HG03469 (cell line): ENCODE measurements at regions not wholly inside any gene's neighbourhood (a gene's known extent, or its start where the extent isn't known, plus 50 kb on each side); places are given as distances from the start of the nearest gene placed in this dataset.
"Not testable (repeated sequence)": the region's sequence is repeated elsewhere in the genome, so short reads cannot be mapped to it uniquely, and the experiment has no call there.

Source experiments
- ATAC-seq: cut with Tn5 transposase; IDR thresholded peaks from one replicate; pipeline ENCODE4 v1.9.1; 2021; ENCODE audit warnings: mild to moderate bottlenecking, moderate library complexity, moderate number of reproducible peaks; ENCODE audit not compliant: unreplicated experiment

DNA sequence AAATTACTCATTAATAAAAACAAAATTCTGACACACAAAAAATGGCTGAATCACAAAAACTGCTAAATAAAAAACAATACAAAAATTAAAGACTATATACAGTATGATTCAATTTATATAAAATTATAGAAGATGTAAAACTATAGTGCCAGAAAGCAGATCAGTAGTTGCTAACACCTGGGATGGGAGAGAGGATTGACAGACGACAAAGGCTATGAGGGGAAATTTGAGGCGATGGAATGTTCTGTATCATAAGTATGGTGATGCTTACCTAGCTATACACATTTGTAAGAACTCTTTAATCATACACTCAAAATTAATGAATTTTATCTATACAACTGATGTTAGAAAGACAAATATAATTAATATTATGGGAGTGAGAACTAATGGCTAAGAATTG, 247.9 kb upstream of the GJE1 start:
- ATAC-seq, result no peak

DNA sequence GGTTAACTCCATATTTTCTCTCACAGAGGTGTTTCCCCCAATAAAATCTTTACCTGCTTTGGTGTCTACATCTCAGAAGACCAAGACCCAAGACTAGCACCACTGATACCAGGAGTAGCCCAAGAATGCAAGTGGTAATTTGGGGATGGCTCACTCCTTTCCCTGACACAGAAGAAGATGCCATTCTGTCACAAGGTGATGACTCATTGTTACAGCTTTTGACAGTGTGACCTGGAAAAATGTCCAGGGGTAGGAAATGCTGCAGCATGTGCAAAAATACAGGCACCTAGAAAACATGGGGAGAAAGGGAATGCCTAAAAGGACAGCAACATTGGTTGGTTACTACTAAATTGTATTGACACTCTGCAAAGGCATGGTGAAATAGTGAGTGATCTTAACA, 254.0 kb upstream of the GJE1 start:
- ATAC-seq, result no peak

DNA sequence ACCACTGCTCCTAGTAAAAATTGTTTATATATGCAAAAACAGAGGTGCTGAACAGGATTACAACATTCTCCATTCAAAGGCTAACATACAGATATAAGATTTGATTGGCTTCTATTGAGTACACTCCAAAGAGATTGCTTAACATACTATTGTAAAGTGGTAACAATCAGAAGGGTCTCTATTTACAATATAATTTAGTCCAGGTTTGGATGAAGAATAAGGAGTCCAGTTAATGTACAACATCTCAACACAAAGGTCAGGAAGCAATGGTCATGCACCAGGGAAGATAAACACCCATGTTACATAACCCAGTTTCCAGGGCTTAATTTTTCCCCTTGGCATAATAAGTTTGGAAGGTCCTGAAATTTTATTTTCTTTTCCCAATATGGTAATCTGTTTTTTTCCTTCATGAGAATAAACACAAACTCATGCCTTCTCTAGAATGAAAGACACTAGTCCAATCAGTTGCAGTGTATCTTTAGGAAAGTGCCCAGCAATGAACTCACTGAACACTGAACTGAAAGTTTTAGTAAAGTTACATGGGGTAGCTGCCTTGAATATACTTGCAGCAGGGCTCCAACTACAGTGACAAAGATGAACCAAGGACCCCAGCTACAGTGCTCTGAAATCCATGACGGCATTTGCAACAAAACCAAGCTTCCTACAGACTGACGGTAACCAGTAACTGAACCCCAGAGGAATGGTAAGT, 255.3 kb upstream of the GJE1 start:
- ATAC-seq, result no peak

DNA sequence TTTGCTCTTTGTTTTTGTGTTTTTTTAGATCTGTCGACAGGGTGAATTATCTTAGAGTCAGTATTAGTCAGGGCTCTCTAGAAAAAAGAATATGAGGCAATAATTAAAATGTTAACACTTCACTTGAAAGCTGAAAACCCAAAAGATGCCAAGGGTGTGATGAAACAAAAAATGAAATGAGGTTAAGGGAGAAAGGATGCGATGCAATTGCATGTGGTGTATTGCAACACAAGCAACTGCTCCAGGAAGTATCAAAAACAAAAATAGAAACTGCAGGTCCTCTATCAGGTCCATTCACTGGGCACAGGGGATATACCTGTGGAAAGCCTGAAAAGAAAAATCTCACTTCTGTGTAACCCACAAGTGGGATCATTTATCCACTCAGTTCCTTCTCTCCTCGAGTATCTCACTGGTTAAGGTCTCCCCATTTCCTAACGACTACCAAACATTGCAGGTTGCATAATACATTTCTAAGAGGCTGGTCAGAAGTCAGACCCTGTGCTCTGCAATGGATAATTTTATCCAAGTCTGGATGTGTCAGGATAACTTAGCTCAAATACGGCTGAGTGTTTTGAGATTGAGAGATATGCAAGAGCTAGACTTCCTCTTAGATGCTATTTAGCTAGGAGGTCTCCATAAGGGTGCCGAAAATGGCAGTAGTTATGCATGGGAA, 257.7 kb upstream of the GJE1 start:
- no peak for ATAC-seq

DNA sequence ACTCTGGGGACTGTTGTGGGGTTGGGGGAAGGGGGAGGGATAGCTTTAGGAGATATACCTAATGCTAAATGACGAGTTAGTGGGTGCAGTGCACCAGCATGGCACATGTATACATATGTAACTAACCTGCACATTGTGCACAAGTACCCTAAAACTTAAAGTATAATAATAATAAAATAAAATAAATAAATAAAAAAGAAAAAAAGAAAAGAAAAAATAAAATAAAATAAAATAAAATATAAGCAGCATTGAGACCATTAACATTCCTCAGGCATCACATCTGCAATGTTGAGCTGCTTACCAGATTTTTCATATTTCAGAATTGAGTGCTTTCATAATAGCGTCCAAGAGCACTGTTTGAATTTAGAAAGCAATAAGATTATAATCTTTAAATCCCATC, 263.2 kb upstream of the GJE1 start:
- ATAC-seq, result not testable (repeated sequence)

DNA sequence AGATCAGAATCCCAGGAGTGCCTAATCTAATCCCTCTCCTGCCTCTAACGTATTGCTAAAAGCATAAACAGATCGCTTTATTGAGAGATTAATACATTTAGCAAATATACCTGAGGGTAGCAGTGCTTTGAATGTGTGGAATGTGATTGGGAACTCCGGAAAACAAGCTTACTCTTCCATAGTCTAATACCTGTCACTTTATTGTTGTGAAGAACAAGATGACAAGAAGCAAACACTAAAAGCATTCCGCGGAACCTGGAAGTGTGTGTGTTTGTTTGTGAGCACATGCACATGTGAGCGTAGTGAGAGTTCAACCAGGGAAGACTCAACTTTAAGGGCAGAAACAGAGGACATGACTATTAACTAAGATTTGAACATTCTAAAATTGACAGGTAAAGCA, 265.0 kb upstream of the GJE1 start:
- no peak for ATAC-seq

DNA sequence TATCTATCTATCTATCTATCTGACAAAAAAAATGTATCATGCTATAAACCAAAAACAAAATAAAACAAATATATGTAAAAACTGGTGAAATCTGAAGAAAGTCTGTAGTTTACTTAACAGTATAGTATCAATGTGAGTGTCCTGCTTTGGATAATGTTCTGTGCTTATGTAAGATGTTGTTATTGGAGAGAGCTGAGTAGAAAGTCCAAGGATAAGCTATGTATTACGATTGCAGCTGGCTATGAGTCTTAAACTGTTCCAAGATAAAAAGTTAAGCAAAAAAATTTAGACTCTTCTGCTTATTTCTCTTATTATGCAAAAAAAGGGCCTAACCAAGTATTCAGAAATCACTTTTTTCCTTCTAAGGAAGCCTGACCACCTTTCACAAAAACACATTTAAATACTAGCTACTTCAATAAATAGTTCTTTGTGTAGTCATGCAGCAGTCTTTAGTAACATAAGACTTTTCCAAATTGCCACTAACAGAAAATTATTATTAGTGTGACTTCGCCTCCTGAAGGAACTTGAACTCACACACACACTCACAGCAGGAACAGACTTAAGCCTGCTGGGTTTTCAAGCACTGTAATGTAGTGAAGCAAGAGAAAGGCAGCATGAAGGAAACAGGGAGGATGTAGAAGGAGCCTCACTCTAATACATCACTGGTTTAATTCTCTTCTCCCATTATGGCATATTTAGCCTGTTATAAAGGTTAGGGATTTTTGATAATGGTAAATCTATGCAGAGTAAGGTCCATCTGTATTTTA, 265.8 kb upstream of the GJE1 start:
- ATAC-seq, result no peak

DNA sequence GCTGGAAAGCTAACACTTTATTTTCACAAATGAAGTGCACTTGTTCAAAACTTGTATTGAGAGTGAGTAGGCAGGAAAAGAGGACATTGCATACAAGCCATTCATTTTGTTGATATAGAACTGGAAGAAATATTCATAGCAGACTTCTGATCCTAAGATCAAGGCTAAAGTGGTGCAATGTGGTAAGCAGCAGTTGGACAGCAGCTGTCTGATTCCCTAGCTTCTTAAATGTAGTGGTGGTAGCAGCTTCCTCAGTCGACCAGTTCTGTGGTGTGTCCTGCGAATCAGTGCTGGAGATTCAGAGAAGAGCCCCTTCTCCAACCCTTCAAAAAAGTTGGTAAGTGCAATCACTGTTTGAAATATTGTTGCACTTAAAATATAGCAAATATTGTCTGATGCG, 281.7 kb upstream of the GJE1 start:
- ATAC-seq, result no peak

DNA sequence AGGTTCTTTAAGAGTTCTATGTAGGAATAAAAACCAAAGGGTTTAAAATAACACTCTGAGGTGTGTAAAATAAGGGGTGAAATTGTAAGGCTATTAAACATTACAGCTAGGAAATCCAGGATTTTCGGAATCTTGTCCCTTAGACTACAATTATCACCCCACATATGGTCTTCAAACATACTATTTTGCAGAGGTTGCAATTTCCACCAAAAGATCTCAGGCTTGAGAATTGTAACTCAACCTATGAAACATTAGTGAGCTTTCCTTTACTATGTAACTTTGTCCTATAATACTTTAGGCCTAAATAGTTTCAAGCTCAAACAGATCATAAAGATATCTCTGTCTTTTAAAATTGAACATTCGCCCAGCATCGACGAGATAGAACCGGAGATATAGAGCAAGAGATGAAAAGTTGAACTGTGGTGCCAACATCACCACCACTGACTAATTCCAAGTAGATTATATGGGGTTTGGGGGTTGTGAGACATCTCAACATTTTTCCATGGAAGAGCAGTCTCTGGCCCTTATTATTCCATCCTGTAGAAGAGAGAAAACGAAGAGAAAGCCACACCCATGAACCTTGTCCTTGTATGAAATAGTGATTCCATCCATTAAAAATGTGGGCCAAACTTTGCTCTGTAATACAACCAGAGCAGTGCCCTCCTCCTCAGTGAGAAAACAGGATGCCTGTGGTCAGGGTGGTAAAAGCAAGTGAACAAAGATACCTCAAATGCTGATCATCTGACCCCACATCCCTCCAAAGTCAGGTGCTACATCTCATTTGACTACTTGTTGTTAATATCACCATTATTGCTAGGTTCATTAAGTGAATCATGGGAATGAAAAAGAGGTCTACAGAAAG, 284.5 kb upstream of the GJE1 start:
- no peak for ATAC-seq

DNA sequence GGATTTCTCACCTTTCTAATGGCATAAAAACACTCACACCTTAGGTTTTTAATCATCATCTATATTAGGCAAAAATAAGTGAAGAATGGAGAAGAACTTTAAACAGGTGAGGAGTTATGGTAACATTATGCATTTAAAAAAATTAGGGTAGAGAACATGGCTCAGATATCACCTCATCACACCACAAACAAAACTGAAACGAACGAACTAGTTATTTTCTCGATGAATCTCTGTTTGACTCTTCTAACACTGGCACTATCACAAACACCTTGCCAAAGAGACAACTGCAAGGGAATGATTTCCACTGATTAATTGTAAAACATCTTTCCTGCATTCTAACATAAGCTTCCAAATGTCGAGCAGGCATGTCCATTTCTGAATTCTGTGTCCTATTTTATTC, 286.1 kb upstream of the GJE1 start:
- no peak for ATAC-seq

DNA sequence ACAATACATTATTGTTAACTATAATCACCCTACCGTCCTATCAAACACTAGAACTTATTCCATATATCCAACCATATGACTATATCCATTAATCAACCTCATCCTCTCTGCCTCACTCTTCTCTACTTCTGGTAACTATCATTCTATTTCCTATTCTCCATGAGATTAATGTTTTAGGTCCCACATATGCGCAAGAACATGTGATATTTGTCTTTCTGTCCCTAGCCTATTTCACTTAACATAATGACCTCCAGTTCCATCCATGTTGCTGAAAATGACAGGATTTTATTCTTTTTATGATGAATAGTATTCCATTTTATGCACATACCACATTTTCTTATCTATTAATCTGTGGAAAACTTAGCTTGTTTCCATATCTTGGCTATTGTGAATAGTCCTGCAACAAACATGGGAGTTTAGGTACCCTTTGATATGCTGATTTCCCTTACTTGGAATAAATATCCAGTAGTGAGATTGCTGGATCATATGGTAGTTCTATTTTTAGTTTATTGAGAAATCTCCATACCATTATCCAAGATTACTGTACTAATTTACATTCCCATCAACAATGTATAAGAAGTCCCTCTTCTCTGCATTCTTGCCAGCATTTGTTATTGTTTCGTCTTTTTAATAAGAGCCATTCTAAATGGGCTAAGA, 289.4 kb upstream of the GJE1 start:
- ATAC-seq, result no peak

DNA sequence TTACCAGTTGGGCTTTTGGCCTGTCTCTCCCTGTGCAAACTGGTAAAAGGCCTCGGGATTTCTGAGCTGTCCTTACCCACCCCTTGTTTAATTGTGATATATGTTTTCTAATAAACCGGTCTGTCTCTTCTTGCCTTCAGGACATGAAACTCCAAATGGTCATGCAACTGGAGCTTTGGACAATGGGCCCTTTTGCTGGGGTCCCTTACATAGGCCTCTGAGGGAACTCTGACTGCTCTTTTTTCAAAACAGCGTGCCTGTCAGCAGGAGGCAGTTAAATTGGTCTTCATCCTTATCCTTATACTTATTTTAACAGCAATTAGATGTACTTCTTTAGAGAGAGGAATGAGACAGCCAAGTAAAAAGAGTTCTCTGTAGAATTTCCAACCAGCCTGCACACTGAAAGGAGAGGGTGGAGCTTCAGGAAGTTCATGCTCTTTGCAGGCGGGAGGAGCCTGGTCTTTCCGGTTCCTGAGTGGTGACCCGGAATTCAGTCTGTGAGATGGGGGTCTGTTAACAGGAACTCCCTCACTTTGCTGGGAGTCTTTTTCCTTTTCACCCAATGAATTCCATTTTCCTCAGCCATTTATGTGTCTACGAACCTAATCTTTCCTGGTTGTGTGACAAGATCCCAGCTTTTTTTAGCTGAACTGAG, 299.6 kb upstream of the GJE1 start:
- no peak for ATAC-seq

DNA sequence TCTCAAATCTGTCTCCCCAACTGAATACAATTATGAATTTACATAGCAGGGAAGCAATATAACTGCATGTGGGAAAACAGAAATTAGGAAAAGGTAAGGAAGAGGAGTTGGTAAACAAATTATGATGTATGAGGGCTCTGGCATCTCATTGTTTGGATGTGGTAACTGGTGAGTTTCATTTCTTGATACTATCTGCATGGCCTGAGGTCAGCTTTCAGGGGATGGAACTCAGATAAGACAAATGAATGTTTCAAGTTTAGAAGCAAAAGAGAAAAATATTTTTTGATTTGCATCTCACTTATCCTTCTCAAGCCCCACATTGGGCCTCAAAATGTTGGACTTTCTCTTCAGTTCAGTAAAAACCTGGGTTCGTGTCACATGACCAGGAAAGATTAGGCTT, 302.2 kb upstream of the GJE1 start:
- no peak for ATAC-seq

DNA sequence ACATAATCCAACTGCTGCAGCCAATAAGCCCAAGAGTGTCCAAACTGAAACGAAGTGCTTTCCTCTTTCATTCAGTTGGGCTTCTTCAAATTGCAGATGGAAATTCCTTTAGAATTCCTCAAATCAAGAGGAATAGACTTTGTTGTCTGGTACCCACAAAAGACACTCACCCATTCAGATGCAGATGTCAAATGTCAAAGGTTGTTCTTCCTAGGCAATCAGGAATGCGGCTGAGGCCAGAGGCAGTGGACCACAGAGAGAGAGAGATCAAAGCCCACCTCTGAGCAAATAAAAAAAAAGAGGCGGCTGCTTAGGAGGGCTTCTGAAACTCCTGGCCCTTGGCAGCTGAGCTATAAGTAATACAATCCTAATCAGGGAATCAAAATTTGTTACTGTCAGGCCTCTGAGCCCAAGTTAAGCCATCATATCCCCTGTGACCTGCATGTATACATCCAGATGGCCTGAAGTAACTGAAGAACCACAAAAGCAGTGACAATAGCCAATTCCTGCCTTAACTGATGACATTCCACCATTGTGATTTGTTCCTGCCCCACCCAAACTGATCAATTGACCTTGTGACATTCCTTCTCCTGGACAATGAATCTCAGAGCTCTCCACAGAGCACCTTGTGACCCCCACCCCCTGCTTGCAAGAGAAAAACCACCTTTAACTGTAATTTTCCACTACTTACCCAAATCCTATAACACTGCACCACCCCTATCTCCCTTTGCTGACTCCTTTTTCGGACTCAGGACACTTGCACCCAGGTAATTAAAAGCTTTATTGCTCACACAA, 303.0 kb upstream of the GJE1 start:
- ATAC-seq, result no peak

DNA sequence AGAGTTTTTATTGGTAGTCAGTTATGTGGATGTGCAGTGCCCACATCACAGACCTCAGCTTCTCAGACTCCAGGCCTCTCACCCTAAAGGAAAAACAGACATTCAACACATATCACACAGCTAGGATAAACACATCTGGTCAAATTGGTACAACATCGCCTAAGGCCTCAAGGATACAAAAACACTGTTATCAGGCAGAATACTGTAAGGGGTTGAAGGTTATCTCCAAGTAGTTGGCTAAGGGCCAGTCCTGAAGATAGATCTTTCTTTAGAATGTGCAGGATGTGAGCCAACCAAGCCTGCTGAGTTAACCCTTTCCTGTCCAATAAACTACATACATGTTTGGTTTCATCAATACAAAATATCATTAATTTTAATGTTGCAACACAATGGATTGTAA, 308.4 kb upstream of the GJE1 start:
- no peak for ATAC-seq

DNA sequence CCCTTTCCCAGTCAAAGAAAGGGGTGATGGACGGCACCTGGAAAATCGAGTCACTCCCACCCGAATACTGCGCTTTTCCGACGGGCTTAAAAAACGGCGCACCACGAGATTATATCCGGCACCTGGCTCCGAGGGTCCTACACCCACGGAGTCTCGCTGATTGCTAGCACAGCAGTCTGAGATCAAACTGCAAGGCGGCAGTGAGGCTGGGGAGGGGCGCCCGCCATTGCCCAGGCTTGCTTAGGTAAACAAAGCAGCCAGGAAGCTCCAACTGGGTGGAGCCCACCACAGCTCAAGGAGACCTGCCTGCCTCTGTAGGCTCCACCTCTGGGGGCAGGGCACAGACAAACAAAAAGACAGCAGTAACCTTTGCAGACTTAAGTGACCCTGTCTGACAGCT, 317.7 kb upstream of the GJE1 start:
- not testable (repeated sequence) for ATAC-seq

DNA sequence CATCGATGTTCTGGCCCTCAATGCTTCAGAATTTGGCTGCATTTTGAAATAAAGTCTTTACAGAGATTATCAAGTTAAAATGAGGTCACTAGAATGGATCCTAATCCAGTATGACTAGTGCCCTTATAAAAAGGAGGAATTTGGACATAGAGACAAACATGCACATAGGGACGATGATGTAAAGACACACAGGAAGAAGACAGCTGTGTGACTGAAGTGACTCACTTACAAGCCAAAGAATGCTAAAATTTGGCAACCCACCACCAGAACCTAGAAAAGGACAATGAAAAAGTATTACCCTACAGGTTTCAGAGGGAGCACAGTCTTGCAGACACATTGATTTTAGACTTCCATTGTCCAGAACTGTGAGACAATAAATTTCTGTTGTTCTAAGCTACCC, 322.8 kb upstream of the GJE1 start:
- no peak for ATAC-seq

DNA sequence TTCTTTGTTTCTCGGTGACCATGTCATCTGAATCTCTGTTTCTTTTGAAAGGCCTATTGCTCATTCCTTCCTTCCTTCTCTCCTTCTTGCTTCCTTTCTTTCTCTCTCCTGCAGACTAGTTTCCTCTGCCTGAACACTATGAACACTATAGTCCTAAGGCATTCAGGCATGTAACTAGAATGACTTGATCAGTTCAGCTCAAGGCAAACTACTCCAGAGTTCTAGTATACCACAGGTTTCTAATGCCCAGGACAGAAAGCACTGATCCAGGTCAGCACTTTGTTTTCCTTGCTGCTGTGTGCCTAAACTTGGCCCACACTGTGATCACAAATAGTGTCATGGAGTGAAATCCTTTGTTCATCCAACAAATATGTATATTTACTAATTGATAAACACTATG, 324.1 kb upstream of the GJE1 start:
- no peak for ATAC-seq

DNA sequence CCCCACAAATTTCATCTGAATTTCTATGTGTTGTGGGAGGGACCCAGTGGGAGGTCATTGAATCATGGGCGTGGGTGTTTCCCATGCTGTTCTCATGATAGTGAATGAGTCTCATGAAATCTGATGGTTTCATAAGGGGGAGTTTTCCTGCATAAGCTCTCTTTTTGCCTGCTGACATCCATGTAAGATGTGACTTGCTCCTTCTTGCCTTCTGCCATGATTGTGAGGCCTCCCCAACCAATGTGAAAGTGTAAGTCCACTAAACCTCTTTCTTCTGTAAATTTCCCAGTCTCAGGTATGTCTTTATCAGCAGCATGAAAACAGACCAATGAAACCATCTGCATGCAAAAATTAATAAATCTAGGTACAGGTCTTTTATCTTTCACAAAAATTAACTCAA, 331.8 kb upstream of the GJE1 start:
- not testable (repeated sequence) for ATAC-seq
